ENCODE measurements at regions not wholly inside any gene's neighbourhood (a gene's known extent, or its start where the extent isn't known, plus 50 kb on each side); places are given as distances from the start of the nearest gene placed in this dataset.

- DNase-seq (ENCODE audit: low spot score) = no peak
These were observed 848.0 kb downstream of the TUSC7 start for GRCh38 chr3:117557464-117558090.

DNA sequence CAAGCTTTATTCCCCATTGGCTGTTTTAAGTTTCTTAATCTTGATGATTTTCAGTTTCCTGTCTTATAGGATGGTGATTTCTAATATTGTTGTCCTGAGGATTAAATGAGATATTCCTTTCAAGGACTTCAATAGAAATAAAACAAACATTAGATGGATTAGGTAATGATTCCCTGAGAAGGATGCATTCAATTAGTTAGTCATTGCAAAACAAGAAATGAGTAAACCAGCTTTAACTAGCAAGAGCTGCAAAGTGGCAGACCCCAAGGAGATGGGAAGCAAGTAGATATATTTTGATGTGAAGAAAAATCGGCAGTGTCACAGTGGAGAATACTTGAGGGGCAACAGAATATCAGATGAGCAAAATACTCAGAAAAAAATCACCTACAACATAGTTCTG lies 849.1 kb downstream of the TUSC7 start:
- DNase-seq (ENCODE audit: low spot score) = no peak

- DNase-seq (ENCODE audit: low spot score) = no peak
These were observed 852.4 kb downstream of the TUSC7 start for GRCh38 chr3:117562000-117562399.

DNA sequence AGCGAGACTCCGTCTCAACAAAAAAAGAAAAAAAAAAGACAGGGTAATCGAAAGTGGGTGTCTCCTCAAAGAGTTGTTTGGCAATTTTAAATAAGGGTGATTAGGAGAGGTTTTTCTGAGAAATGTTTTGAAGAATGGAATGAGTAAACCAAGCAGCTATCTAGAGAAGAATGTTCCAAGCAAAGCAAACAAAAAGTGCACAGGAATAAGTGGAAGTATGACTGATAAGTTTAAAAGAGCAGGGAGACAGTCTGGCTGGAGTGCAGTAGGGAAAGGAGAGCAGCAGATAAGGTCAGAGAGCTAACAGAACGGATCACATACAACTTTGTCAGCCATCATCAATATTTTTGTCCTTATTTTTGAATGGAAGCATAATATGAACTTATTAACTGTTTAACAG lies 853.5 kb downstream of the TUSC7 start:
- DNase-seq (ENCODE audit: low spot score) = no peak

GRCh38 chr3:117565777-117566176 lies 856.2 kb downstream of the TUSC7 start:
- DNase-seq (ENCODE audit: low spot score) = no peak

DNA sequence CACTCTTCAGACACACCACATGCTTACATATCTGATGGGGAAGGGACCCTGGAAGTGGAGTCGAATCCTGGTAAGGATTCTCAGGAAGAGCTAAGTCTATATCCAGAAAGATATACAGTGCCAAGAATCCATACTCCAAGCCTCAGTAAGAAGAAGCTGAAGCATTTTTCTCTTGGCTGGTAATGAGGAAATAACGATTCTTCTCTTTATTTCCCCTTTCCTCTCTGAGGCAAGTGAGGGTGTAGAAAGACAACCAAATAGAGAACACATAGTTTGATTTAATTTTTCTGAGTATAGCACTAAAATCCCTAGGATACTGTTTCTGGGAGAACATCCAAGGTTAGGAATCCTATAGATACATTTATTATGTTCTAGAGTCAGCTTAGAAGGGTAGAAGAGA lies 857.3 kb downstream of the TUSC7 start:
- DNase-seq (ENCODE audit: low spot score) = no peak

- DNase-seq (ENCODE audit: low spot score) = no peak
These were observed 857.8 kb downstream of the TUSC7 start for GRCh38 chr3:117567382-117567781.

- no peak for DNase-seq (ENCODE audit: low spot score)
These were observed 858.3 kb downstream of the TUSC7 start for GRCh38 chr3:117567906-117568305.

DNA sequence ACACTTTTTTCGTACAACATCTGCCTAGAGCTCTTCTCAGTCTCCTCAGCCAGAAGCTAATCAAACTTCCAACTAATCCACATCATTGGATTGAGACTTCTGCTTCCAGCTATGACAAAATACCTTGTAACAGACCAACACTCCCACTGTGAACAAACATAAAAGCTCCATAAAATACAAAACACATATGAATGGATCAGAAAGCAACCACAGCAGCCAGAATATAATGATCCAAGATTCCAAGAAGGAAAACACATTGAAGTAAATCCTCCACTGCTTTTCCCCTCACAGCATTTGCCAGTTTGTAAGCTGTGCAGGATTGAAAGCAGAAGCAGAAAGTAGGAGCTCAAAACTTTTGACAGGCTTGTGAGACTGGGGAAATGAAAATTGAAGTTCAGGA lies 863.2 kb downstream of the TUSC7 start:
- DNase-seq (ENCODE audit: low spot score) = no peak

DNA sequence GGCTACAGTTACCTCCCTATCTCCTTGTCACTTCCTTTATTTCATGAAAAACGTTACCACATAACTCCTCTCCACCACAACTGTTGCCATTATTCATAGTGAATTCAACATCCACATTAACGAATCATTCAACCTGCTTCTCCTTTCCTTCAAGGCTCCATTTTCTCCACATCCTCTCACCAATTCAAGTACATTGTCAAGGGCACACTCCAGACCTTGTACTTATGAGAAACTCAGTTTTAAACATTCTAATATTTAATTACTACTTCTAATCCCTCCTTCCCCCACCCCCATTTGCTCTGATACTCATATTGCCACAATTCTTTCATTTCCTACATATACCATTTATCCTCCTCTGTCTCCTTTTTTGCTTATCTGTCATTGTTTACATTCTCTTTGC lies 871.2 kb downstream of the TUSC7 start:
- no peak for DNase-seq (ENCODE audit: low spot score)

GRCh38 chr3:117586161-117586560 lies 876.6 kb downstream of the TUSC7 start:
- no peak for DNase-seq (ENCODE audit: low spot score)

GRCh38 chr3:117587416-117587815 lies 877.8 kb downstream of the TUSC7 start:
- DNase-seq (ENCODE audit: low spot score) = no peak

GRCh38 chr3:117589454-117589853 lies 879.9 kb downstream of the TUSC7 start:
- DNase-seq (ENCODE audit: low spot score) = no peak

- no peak for DNase-seq (ENCODE audit: low spot score)
These were observed 886.0 kb downstream of the TUSC7 start for GRCh38 chr3:117595615-117596014.

DNA sequence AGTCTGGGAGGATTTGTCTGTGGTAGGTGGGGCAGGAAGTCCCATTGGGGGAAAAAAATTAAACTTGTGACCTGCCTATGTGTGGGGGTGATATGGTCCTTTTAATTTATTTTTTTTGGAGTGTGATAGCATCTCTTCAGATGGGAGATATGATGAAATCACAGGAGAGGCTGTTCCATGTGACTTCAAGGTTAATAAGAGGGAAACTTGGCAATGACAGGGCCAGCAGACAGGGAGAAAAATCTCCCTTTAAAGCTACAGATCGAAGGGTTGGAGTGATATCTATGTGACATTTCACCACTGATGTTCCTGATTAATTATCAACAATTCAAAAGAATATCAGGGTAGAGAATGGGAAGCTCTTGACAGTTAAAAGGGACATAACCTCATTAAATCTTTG lies 886.9 kb downstream of the TUSC7 start:
- no peak for DNase-seq (ENCODE audit: low spot score)

DNA sequence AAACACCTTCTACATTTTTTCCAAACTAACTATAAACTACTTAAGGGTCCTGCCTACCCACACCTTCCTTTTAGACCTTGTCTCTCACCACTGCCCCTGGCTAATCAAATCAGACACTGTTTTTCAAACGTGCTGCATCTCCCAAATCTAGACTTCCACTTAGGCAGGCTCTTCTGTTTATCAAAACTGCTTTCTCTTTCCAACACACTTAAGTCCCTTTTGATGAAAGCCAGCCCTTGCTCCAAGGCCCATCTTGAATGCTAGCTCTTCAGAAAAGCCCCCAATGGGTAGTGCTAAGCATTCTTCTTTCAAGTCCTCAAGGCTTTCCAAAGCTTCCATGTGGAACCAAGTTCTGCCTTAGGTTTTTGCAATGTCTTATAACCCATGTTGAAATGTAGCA lies 888.3 kb downstream of the TUSC7 start:
- DNase-seq (ENCODE audit: low spot score) = no peak

DNA sequence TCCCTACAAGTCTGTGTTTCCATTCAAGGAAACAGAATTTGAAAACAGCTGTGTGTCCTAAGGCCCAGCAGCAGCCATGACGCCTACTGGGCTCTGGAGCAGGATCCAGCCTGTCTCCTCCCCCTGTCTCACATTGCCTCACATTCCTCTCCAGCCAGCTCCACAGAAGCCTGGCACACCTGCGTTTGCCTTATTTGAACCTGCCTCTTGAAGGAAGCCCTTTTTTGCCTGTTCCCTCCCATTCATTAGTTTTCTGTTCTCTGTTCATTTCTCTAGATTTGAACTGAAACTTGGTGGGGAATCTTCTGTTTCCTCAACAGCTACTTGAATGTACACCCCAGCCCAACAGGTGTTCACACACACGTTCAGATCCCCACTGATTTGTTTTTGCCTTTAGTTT lies 890.5 kb downstream of the TUSC7 start:
- no peak for DNase-seq (ENCODE audit: low spot score)

DNA sequence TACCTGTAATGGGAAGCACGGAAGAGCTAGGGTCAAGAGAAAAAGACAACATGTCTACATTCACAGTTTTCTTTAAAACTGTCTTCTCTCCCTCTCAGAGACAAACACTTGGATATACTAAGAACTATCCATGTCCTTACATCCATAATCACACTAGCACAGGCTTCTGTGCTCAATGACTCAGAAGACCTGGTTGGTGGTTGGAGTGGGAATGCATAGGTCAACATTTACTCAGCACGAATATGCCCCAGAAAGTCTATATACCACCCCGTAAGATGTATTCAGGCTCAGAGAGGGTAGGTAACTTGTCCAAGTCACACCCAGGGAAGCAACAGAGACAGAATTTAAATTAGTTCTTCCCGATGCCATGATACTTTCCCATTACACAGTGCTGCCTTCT lies 891.1 kb downstream of the TUSC7 start:
- no peak for DNase-seq (ENCODE audit: low spot score)

GRCh38 chr3:117602058-117602644 lies 892.6 kb downstream of the TUSC7 start:
- no peak for DNase-seq (ENCODE audit: low spot score)

DNA sequence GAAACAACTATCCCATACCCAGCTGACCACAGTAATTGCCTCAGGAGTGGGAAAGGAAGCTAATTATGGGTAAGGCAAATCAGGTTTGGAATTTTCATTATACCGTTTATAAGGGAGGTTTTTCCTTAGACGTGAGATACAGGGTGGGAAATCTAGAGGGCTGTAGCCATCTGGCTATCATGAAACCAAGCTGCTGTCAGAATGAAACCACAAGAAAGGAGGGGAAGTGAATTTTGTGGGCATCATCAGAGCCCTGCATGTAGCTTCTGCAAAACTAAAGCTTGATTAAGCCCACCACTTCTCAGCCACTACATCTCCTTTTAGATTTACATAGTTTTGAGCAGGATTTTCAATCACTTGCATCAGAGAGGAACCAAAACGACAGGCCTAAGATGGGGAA lies 893.5 kb downstream of the TUSC7 start:
- DNase-seq (ENCODE audit: low spot score) = no peak

DNA sequence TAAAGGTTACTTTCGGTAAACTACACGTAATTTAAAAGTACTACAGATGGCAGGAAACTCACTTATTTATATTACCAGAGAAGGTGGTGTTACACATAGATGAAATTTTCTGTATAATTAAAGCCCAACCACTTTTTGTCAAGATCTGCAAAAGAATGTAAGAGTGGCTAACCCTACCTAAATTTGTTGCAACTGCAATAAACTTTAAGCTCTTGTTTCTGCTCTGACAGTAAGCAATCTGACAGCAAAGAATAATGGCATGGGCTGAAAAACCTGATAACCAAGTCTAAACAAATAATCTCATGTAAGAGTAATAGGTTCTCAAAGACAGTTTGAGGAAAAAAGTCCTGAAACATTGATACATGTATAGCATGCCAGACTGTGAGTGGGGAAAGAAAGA lies 897.3 kb downstream of the TUSC7 start:
- no peak for DNase-seq (ENCODE audit: low spot score)

DNA sequence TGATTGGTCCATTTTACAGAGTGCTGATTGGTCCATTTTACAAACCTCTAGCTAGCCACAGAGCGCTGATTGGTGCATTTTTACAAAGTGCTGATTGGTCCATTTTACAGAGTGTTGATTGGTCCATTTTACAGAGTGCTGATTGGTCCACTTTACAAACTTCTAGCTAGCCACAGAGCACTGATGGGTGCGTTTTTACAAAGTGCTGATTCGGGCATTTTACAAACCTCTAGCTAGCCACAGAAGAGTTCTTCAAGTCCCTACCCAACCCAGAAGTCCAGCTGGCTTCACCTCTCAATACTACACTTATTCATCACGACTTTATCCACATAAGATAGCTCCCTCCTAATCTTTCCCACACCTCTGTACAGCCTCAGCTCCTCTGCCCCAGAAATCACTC lies 899.8 kb downstream of the TUSC7 start:
- DNase-seq (ENCODE audit: low spot score) = no peak

- DNase-seq (ENCODE audit: low spot score) = no peak
These were observed 900.6 kb downstream of the TUSC7 start for GRCh38 chr3:117610156-117610555.

GRCh38 chr3:117611211-117611610 lies 901.6 kb downstream of the TUSC7 start:
- DNase-seq (ENCODE audit: low spot score) = no peak

Data from hematopoietic multipotent progenitor cell treated with erythropoietin and hydrocortisone succinate and interleukin-3 and kit ligand, for 15 days (in vitro differentiated cells).